Esophagus mucosa (tissue), 1 donor: ENCODE measurements at regions not wholly inside any gene's neighbourhood (a gene's known extent, or its start where the extent isn't known, plus 50 kb on each side); places are given as distances from the start of the nearest gene placed in this dataset.
"Not testable (repeated sequence)": the region's sequence is repeated elsewhere in the genome, so short reads cannot be mapped to it uniquely, and the experiment has no call there.

Experiments used
- ATAC-seq: fragments of 200-7000 bp; cut with Tn5 transposase; one replicate; pipeline ENCODE4 v1.9.1; 2020
- donor health status: DM: yes; HTN: yes; CAD: no.

DNA sequence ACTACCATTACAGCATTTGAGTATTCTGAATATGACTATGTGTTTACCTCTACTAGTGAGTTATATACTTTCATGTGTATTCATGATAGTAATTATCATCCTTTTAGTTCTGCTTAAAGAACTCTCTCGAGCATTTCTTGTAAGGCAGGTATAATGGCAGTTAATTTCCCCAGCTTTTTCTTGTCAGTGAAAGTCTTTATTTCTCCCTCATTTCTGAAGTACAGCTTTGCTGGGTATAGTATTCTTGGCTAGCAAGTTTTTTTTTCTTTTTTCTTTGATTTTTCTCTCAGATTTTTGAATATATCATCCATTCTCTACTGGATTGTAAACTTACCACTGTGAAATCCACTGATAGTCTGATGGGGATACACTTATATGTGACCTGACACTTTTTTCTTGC lies 165.9 kb upstream of the ARHGAP5 start:
- no peak for ATAC-seq

DNA sequence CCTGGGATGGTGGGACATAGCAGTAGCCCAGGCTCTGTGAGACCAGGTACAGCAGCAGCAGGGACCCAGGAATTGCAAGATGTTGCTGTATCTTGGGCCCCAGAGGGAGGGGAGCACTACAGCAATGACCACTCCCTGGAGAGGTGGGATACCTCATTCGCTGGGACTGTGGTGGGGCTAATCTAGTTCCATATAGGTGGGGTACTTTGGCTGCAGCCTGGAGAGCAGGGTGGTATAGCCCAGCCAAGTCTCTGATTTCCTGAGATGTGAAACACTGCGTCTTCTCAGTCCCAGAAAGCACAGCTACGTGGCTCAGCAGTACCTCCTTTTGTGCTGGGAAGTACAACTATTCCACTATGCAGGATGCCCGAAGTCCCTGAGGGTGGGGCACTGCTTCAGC lies 163.7 kb upstream of the ARHGAP5 start:
- ATAC-seq, result no peak

DNA sequence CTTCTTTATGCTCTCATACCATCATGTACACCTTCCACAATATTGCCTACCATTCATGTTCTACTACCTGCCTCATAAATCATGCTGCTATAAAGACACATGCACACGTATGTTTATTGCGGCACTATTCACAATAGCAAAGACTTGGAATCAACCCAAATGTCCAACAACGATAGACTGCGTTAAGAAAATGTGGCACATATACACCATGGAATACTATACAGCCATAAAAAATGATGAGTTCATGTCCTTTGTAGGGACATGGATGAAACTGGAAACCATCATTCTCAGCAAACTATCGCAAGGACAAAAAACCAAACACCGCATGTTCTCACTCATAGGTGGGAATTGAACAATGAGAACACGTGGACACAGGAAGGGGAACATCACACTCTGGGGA lies 158.8 kb upstream of the ARHGAP5 start:
- not testable (repeated sequence) for ATAC-seq

DNA sequence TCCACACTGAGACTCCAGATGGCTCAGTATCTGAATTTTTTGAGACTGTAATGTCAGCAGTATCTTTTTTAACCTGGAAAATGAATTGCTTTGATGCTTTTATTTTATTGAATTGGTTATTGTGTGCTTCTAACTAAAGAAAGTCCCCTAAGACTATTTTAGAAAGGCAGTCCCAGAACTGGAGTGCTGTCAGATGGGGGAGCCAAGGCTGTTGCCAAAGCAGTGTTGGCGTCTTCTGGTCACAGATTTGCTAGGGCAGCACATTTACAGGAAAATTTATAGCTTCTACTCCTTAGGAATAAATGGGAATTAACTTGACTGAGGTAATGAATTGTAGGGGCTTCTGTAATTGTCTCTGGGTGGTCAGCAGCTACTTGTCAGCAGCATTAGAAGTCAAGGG lies 157.1 kb upstream of the ARHGAP5 start:
- no peak for ATAC-seq

DNA sequence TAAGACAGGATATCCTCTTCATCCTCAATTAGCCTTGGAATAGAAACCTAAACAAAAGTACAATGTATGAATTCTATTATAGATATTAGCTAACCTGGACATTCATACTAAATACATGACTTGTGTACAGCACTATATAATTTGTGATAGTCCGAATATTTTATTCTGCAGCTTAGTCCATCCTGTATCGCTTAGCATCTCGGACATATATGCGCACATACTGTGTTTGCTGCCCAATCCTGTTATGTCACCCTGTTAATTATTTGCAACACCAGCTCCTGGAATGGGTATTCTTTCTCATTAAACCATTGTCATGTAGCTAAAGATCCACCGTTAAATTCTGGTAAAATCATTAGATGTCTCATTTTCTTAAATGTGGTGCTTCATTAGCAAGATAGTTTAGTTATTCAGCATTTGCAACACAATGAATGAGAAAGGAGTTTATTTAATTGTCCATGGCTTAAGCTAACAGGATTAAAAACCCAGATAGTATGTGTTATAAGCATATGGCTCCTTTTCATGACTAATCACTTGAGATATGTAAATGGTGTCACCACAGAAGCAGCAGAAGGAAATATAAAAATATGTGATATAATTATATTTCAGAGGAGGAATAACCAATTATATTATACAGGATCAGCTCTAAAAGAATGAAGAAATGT lies 156.0 kb upstream of the ARHGAP5 start:
- no peak for ATAC-seq

DNA sequence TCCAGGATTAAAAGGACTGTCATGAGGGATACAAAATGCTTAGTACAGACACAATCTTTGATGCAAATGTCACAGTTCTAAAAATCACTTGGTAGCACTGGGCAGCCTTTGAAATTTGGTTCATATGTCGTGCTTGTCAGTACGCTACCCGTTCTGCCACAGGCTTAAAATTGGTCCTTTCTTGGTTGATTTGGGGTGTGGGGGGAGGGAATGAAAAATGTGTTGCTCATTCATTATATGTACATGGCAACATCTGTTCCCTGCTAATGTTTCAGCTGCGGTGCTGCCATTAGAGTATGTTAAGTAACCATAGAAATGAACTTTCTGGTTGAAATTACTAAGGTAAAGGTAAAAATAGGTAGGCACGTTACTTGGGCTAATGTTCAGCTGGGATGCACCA lies 155.4 kb upstream of the ARHGAP5 start:
- no peak for ATAC-seq

DNA sequence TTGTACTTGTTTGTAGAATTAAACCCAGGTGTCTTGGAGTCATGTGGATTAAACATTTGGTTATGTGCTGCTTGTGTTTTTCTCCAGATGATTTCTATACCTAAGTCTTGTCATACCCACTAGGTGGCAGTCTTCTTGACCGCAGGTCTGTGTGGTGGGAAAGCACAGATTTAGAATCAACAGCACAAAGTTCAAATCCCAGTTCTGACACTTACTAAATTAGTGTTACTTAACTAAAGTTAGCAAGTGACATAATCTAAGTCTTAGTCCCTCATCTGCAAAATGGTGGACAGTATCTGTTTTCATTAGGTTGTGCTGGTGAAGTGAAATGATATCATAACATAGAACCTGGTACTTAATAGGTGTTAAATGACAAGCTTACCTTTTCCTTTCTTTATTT lies 151.0 kb upstream of the ARHGAP5 start:
- ATAC-seq, result no peak

DNA sequence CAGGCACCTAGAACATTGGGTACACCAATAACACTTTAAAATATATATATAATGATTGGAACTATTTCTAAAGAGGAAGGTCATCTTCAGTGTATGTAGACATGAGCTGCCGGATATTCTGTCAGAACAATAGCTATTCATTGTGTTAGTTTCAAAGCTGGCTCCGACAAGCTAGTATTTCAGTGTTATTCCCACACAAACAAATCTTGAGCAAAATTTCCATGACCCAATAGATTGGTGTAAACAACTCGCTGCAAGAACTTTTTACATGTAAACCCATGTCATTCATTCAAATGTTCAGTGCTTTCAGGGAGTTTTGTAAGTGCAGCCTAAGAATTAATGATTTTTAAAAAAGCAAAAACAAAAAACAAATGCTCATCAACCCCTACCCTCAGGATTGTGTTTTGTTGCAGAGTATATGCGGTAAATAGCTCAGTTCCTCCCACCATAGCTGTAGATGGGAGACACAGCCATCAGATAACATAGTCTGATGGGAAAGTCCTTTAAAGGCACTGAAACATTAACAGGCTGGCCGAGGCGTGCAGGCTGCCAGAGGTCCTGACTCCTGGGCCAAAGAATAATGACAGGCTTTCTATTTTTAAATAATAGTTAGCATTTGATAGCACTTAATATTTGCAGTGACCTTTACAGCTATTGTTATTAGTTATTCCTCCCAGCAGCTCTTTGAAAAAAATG lies 150.3 kb upstream of the ARHGAP5 start:
- ATAC-seq, result no peak

DNA sequence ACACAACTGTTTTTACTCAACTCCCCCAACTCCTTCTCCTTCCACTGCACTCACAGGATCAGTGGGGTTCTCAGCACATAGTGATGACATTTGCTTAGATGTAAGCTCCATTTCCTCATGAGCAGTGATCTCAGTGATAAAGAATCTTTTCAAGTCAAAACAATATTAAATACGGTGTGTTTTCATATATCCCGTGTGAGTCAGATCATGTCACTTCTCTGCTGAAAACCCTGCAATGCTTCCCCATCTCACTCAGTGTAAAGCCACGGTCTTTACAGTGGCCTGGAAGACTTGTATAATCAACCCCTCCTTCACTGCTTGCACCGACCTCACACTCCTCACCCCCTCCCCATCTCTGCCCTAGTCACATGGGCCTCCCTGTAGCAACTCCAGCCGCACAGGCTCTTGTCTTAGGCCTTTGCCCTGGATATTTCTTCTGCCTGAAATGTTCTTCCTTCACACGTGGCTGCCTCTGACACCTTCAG lies 149.7 kb upstream of the ARHGAP5 start:
- ATAC-seq, result peak; percentile 69

DNA sequence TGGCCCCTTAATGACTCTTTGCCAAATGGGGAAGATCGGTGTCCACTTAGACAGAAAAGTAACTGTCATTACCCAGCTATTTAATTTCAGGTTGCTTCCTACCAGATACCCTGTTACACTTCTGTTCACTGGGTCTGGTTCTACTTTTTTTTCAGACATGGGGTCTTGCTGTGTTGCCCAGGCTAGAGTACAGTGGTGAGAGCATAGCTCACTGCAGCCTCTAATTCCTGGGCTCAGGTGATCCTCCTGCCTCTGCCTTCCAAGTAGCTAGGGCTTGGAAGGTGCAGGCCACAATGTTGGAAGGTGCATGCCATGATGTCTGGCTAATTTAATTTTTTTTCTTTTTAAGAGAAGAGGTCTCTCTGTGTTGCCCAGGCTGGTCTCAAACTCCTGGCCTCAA lies 147.0 kb upstream of the ARHGAP5 start:
- no peak for ATAC-seq

DNA sequence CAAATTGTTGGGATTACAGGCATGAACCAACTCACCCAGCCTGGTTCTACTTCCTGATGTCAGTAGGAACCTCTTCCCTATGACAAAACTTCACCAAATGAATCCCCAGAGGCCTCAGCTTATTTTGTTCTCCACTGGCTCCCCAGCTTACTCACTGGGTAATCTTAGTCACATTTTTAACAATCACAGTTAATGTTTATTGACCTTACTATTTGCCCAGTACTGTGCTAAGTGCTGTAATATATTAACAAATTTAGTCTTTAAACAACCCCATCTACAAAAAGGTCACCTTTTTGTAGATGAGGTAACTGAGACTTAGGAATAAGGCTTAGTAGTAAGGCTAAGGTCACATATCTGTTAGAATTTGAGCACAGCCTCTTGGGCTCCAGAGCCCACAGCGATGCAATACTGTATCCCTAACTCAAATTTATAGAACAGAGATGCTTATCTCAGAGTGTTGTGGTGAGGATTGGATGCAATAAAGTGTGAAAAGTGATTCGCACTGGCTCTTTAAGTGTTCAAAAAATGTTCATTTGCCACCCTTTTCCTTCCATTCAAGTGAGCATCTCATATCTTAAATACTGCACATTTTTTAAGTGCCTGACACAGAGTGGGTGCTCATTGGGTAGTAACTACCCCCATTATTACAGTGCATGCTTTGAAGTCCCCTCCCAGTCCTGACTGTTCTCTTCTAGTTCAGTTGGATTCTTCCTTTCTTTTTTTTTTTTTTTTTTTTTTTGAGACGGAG lies 146.4 kb upstream of the ARHGAP5 start:
- ATAC-seq, result peak; percentile 34

DNA sequence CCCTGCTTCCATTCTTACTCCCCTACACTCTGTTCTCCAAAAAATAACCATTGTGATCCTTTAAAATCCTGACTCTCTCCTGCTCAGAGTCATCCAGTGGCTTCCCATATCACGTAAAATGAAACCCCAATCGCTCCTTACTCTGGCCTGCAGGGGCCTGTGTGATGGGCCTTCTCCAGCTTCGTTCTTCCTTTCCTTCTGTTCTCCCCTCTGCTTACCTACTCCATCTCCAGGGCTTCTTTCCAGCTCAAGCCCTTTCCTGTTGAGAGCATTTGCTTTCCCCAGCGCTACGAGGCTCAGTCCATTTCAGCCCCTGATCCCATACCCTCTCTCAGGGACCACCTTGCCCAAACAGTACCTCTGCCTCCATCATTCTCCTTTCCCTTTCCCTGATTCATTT lies 144.4 kb upstream of the ARHGAP5 start:
- no peak for ATAC-seq

DNA sequence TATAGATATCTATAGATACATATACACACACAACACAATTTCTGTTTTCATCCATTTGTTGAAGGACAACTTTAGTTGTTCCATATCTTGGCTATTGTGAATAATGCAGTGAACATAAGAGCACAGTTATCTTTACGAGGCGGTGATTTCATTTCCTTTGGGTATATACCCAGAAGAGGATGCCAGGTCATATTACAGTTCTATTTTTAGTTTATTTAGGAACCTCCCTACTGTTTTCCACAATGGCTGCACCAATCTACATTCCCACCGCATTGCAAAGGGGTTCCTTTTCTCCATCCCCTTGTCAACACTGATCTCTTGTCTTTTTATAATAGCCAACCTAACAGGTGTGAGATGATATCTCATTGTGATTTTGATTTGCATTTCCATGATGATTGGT lies 143.4 kb upstream of the ARHGAP5 start:
- ATAC-seq, result no peak

DNA sequence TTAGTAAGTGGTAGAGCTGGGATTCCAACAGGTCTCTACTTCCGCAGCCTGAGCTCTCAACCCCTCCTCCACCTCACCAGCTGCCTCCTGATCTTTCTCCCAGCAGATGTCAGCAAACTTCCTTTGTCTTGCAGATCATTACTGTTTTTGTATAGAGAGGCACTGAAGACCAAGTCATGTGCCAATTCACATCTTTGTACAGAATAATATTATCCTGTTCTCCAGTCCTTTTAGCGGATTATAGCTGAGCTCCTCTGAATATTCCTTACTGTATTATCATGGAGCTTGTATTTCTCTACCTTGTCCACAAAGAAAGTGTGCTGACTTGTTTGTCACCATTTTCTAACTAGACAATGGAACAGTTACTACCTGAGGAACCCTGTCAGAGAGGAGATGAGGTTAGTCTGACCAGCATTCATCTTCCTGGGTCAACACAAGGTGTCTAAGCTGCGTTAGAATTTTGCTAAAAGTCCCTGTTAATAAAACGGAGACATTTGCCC lies 142.3 kb upstream of the ARHGAP5 start:
- ATAC-seq, result peak; percentile 27

DNA sequence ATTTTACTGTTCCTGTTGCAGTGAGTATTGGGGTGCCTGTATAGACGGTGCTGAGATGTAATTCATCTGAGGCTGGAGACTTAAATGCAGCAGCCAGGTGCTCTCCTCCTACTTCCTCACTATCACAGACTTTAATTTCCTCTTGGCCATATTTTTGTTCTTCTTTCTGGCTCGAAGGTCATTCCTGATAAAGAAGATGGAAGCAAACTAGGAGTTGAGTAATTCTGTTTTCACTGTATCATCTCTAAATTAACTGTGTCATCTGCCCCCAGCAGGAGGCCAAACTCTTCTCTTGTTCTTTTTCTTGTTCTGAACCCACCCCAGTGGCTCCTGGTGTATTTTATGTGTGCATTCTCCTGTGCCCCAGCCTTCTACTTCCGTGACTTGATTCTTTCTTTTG lies 141.7 kb upstream of the ARHGAP5 start:
- ATAC-seq, result no peak

DNA sequence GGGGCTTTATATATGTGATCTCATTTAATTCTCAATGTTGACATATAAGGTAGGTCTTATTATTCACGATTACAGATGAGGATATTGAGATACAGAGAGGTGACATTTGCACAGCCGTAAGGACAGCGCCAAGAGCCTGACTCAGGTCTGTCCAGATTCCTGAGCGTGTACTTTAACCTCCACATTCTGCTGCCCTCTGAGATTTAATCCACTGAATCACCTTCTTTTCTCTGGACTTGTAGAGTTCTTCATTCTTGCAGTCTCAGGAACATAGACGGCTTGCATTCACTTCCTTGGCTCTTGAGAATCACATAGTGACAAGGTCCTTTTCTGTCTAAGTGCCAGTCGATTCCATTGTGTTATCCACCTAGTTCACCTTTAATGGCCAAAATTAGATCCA lies 141.0 kb upstream of the ARHGAP5 start:
- peak; percentile 57 for ATAC-seq

DNA sequence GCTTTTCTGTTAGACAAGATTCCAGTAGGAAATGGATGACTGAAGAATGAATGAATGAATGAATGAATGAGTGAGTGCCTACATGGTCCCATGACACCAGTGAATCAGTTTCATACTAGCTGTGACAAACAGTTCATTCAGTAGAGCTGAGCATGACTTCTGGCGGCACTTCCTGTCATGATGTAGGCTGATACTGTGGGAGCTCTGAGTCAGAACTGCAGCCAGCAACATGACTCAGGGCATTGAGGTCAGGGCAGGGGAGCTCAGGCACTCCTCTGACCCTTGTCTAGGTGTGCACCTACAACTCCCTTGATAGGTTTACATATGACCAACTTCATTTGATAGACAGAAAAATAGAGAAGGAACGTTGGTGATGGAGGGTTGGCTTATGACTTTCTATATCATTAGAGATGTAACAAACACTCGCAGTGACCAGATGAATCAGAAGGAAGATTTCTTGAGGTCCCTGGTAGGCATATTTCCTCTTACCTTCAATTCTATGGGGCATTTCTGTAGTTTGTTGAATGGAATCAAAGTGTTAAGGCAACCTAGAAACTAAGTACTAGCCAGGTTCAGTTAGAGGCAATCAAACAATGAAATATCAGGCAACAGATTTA lies 139.3 kb upstream of the ARHGAP5 start:
- ATAC-seq, result peak; percentile 98

DNA sequence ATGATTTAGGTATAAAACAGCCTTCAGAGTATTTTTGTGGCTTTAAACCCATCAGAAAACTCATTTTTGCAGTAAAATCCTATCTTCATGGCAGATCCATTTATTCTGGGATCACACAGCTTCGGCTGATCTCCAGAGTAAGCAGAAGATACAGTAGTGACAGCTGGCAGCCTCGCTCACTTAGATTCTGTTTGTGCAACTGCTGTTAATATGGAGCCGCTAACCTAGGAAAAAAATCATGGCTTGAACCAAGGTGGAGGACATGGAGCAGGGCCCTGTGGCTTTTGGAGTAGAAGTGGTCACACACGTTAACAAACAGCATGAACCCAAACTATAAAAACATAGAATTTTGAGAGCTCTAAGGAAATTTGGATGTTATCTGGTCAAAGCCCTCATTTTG lies 137.2 kb upstream of the ARHGAP5 start:
- no peak for ATAC-seq

DNA sequence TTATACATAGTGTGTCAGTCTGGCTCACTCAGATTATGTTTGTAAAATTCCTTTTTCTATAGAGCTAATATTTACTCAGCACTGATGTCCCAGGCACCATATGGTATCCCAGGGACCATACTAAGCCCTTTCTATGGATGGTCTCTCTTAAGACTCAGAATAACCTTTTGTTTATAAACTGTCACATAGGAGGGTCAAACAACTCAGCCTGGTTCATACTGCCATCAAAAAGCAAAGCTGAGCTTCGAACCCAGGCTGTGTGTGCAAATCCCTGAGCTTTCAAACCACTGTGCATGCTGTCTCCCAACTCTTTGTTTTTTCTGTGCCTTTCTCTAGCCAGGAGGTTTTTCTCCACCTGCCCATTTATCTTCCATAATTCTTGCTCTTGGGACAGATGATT lies 135.6 kb upstream of the ARHGAP5 start:
- no peak for ATAC-seq

DNA sequence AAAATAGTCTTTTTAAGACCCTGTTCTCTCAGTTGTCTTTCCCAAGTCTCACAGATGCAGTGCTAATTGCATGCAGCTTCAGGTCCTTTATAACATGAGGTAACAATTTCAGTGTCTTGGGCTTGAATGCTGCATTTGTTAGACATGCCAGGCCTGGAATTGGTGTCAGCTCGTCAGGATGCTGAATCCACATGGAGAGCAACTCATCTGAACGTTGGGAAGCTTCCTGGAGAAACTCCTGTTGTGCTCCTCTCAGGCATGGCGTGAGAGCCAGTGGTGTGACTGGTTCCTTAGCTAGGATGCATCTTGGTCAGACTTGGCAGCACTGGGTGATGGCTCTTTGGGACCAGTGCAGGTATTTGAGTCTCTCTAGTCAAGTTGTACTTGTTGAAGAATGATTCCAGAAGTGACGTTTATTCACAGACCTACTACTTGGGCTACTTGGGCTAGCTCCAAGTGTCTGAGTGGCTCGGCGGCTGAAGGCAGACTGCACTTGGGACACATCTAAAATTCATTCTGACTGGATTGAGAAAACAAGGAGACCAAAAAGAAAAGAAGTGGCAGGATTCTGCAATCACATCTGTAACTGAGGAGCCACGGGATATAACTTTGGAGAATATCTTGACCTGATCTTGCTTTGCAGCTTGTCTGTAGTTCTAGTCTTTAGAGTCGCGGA lies 134.8 kb upstream of the ARHGAP5 start:
- ATAC-seq, result no peak

DNA sequence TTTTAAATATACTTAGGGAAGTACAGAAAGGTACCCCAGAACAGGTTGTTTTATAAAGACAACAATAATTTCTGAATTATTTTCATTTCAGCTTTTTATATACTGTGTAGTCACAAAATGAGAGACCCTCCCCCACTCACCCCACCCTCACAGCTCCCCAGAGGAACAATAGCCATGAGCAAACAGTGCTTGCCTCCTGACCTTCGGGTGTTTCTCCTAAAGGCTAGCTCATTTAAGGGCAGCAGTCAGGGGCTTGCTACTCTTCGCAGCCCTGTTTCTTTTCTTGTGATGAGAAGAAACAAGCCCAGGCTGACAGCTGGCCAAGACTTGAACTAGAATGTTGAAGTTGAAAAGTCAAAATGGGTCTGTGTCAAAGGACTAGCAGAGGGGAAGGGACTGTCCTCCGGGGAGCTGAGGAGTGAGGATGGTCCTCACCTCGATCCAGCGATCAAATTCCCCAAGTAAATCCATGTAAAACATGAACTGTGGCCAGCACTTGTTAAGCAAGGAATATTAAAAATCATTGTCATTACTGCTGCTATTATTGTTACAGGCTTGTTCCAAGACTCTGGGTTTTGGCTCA lies 133.8 kb upstream of the ARHGAP5 start:
- ATAC-seq, result no peak

DNA sequence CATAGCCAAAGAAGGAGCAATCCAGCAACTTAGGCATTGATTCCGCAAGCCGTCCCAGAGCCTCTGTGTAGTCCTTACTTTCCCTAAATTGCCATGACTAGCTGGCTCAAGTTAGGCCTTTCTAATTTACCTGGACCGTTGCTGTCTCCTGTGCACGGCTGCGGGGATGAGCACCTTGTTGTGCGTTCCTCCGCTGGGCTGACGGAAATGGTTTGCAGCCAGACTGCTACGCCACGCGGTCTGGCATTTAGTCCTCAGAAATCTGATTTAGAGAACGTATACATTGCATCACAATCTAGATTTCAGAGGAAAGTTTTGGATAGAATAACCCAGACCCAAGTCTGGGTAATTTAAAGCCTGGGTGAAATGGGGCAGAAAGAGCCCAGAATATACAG lies 133.2 kb upstream of the ARHGAP5 start:
- ATAC-seq, result no peak
